OCI-LY3 (cell line): ENCODE measurements at regions not wholly inside any gene's neighbourhood (a gene's known extent, or its start where the extent isn't known, plus 50 kb on each side); places are given as distances from the start of the nearest gene placed in this dataset.

Experiments used
- CTCF ChIP-seq: fragments of 200-600, 300-600 bp; sonication (generic); IDR thresholded peaks from 2 replicates; pipeline ENCODE4 v1.5.1; 2014; ENCODE audit warnings: antibody characterized with exemption, low read length, low read depth
- EZH2phosphoT487 ChIP-seq: fragments of 200-600 bp; shearing (Covaris generic); IDR thresholded peaks from 2 replicates; pipeline ENCODE4 v1.6.1; 2018; ENCODE audit warnings: antibody characterized with exemption, mixed run types, low read depth

- TF ChIP-seq CTCF (no peak), EZH2phosphoT487 (no peak)
These were observed 167.8 kb downstream of the KIF20B start for GRCh38 chr10:89869180-89869579.
